ENCODE measurements at regions not wholly inside any gene's neighbourhood (a gene's known extent, or its start where the extent isn't known, plus 50 kb on each side); places are given as distances from the start of the nearest gene placed in this dataset.
A peak's percentile ranks its signal among the peaks of the same experiment; 100 is the strongest.

DNA sequence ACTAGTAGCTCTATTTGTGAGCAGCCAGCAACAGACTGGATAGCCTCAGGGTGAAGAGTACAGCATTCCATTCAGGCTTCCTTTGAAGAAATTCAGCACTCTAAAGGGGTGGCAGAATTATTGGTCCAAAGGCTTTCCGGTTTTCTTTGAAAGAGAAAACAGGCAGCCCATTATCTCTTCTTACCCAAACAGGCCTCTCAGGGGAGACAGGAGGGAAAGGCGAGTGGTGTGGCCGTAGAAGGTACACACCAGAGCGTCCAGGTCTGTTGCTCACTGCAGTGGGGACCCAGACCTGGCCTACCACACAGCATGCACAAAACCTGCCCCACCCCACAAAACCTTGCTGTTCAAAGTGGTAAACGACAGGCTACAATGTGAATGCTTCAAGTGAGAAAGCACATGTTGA is 83.3 kb downstream of the ZNF608 start:
- DNase-seq = no peak

- peak; percentile 45 for DNase-seq
Observed at GRCh38 chr5:124662181-124662781, 84.2 kb downstream of the ZNF608 start.

DNA sequence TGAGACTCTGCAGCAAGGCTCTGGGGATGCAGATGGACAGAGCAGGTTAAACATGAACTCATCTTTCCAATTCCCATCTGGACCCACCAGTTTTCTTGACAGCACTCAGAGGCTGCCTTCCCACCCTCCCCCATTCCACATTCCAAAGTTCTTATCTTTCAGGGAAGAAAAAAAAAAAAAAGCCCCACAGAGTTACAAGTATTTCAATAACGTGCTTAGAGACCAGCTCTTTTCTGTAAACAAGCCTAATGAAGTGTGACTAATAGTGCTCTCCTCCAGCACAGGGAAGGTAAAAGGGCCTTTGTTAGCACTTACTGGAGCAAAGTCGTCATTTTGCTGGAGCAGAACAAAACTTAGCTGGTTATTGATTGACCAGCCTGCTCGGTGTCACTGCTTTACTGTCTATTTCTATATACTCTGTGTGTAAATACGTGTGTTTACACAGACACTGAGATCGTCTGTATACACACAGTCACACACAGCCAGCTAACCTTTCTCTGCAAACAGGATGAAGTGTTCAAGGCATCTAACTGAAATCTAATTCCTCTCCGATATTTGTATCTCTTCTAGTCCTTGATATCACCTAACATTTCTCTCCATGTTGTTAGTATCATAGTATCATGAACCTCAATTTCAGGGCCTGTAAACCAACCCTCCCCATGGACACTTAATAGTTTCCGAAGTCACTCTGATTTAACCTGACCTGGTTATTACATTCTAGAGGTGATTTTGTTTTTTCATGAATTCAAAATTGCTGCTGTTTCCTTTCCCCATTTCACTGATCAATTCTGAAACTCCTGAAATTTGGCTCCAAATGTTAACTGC is 84.9 kb downstream of the ZNF608 start:
- DNase-seq = peak; percentile 83

DNA sequence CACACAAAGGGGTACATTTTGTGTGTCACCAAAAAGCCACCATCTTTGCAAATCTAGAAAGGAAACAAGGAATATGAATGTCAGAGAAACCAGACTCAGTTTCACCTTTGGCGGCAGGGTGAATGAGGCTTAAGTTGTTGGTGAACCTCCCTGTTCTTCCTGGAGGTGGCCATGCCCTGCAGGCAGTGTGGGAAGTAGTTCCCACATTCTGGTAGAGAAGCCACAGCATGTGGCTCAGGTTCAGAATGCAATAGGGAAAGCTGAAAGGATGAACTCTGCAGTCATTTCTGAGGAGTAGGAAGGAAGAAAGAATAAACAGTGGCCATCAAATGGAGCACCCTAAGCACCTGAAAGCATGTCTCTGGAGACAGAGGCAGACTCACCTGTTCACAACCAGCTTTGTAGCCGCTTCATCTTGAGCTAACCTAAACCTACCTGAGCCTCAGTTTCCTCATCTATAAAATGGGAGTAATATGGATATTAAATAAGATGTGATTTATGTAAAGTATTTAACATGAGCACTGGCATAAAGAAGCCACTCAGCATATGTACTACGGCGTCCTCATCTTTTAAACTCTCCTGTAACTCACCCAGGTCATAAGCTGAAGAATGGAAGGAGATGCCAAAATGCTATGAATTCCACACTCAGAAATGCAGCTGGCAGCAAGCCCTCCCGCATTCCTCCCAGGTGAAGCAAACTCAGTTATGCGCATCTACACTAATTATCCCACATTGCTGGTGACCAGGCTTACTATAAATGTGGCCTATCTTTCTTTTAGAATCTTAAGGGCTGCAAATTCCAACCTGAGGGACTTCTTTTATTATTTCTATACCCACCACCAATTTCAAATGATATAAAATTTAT is 86.0 kb downstream of the ZNF608 start:
- DNase-seq = no peak

GRCh38 chr5:124659798-124660197 is 86.6 kb downstream of the ZNF608 start:
- DNase-seq = peak; percentile 34

DNA sequence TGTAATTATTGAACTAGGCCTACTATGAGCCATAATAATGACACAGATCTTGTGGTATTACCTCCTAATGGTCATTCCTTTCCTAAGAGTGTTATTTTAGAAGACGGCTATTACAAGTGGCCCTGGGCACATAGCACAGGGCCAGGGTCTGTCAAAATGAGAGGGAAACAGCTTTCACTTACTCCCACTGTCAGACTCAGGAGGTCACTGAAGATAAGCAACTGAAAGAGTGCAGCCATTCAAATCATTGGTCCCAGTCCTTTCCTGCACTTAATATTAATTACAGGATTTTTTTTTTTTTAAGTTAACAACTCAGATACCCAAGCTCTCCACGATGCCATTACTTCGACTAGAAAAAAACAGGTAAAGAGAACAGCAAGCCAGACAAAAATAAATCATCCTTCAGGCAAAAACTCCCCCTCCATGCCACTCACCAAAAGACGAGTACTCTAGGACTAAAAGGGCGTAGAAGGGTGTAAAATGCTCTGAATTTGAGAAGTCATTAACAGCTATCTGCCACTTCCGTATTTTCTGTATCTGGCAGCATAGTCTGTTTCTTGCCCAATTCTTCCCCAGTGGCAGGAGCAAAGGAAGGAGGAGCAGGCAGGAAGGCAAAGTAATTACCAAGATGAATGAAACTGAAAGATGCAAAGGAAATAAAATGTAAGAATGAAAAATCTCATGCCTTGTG is 87.4 kb downstream of the ZNF608 start:
- DNase-seq = no peak

- peak; percentile 73 for DNase-seq
Observed at GRCh38 chr5:124655921-124656511, 90.4 kb downstream of the ZNF608 start.

DNA sequence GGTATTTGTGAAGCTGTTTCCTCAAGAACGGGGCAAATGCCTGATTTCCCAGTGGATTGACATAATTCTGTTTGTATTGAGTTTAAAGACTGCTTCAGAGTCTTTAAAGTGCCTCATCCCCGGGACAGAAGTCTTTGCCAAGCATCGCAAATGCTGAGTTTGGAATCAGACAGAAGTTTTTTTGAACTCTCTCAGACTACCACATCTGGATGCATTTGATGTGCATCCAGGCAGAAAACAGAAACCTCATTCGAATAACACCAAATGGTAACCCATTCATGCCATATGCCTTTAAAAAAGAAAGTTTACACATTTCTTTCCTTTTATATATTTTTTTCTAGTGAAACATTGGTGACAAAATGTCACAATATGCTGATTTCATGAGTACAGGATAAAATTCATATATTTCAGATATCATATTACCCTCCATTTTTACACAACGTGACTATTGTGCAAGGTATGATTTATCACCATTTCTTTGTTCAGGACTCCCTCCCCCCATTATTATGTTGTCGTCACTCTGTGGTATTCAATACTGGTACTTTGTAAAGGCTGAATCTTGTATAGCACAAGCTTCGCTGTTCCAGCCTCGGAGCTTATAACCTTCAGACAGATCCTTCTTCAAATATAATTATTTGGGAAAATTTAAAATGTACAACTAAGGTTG is 91.1 kb downstream of the ZNF608 start:
- peak; percentile 59 for DNase-seq

DNA sequence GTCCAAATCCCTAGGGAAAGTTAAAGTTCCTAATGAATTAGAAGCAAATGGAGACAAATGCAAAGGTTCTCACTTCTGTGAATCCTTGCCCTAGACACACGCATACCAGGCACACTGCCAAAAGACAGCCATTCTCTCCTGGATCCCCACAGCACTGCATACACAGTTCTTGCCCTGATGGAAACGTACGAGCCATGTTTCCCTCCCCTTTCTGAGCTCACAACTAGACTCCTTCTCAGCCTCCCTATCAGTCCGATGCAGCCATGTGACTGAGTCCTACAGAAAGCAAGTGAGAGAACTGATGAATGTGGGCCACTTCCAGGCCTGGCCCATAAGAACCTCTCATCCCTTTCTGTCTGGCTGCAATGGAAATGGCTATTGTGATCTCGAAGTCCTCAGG is 92.0 kb downstream of the ZNF608 start:
- no peak for DNase-seq

GRCh38 chr5:124653666-124654065 is 92.8 kb downstream of the ZNF608 start:
- no peak for DNase-seq

DNA sequence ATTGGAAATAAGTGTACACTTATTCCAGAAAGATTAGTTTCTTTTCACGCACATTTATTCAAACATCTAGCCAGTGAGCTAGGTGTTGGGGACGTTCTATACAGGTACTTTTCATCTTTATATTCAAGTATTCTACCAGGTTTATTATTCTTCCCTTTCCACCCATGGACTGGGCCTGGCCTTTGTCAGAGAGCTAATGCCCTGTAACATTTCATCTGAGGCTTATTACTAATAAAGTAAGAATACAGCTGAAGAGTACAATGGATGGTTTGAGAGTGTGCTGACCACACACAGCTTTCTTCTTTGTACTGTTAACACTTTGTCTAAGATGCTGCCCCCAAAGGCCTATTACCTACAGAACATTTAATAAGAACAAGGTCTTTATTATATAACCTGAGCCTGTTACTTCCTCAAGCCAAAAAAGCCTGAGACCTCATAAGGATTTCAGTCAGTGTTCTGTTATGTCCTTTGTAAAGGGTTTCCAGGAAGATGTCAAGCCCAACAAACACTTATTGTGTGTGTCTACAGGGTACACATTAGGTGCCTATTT is 93.5 kb downstream of the ZNF608 start:
- DNase-seq = no peak

GRCh38 chr5:124652514-124652819 is 94.0 kb downstream of the ZNF608 start:
- no peak for DNase-seq

DNA sequence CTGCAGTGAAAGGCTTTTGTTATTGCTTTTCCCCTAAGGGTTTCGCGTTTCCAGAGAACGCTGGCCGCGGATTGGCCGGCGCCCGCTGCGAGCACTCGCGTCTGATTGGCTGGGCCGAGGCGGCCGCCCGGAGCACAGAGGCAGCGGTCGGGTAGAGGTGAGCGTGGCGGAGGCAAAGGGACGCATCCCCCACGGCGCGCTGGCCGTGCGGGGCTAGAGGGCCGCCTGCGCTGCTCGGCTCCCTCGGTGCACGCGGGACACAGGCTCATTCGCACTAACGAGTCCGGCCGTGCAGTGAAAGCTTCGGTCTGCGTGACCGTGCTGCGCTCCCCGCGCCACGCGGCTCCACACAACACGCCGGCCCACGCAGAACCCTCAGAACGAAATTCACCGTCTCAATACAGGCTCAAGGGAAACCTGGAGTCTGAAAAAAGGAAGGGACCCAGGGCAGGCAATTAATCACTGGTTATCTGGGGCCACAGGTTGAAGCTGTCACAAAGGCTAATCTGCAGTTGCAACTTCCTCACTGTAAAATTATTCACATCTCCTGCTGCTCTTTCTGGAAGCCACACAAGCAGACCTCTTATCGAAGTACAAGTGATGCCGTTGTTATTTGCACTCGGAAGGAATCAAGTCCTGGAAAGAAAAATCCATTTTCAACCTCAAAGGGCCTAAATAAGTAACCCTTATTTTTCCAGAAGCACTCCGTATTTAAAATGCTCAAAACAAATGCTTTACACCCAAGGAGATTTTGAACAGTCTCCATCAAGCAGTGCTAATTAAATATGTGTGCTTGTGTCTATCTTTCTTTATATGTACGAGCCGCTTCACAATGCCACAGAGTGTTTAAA is 94.6 kb downstream of the ZNF608 start:
- DNase-seq = peak; percentile 77

GRCh38 chr5:124650951-124651662 is 95.3 kb downstream of the ZNF608 start:
- peak; percentile 57 for DNase-seq

- DNase-seq = no peak
Observed at GRCh38 chr5:124650147-124650561, 96.3 kb downstream of the ZNF608 start.

DNA sequence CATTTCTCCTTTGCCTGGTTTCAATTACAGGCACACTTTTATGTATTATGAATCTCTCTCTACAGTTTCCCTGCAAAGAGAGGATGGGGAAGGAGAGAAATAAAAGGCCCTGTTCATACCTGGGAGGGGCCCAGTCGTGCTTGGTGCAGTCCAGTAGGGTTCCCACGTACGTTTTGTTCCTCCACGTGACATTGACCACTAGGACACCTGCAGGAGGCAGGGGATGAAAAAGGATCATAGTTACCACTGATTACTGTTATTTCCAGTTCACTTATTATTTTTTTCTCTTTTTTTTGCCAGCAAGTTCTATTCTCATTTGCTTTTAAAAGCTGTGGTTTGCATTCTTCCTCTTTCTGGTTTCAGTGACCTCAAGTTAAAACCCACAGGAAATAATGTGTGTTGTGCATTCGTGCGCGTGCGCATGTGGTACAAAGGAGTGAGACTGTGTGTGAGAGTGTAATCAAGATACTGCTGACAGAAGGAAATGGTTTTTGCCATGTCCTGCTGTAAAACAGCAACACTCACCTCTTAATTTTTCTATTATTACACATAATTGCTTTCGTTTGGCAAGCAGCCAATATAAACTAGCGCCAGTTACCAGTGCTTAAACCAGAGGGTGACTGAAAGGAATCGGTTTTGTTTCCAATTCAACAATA is 96.8 kb downstream of the ZNF608 start:
- DNase-seq = peak; percentile 70

DNA sequence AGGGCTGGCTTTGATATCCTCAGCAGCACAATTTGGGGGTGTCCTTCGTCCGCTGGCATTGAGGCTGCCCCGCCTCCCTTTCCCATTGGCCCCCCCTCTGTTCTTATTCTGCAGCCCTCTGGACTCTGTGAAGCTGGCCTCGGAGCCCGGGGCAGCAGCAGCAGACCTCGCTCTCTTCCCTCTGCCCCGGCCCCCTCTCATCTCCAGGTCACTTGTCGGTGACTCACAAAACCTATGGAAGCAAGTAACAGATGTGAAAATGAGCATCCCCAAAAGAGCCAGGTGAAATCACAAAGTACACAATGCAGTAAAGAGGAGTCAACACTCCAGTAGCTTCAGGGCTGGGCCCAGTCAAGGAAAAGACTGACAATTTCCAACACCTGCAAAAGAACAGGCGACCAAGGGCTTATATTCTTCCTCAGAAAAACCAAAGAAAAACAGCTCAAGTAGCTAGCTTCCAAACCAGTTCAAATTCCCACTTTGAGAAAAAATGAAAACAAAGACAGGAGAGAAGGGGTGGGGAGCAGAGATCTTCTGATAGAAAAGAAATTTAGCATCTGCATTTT is 97.5 kb downstream of the ZNF608 start:
- peak; percentile 62 for DNase-seq

DNA sequence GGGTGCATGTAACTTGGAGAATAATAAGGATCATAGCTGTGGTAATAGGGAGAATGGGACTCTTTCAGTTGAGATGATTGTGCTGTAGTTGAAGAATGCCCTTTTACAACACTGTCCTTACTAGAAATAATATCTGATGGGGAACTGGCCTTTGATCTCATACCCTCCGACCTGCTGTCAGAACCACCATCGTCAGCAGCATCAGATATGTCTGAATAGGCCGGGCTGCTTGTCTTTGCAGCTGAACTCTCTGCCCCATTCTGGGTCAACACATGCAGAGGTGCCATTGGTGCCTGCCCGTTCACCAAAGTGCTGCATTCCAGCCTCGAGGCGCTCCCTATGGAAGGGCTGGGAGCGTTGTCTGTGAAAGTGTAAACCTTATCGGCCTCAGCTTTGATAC is 99.1 kb downstream of the ZNF608 start:
- no peak for DNase-seq

DNA sequence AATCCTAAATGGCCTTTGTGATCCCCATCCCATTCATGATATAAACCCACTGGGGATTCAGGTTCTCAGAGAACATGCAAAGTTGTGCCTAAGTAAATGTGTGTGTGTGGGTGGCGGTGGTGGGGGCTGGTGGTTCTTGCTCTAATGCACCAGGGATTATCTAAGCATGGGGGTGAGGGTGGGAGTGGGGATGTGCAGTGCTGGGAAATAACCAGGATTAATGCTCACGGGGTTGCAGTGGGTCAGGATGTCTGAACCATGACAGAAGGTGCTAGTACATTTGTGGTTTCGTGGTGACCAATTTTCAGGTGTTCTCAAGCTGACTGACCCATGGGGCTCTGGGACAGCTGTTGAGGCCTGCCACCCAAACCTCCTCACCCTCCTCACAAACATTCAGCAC is 101.0 kb downstream of the ZNF608 start:
- DNase-seq = no peak
